ENCODE measurements at regions not wholly inside any gene's neighbourhood (a gene's known extent, or its start where the extent isn't known, plus 50 kb on each side); places are given as distances from the start of the nearest gene placed in this dataset.

DNA sequence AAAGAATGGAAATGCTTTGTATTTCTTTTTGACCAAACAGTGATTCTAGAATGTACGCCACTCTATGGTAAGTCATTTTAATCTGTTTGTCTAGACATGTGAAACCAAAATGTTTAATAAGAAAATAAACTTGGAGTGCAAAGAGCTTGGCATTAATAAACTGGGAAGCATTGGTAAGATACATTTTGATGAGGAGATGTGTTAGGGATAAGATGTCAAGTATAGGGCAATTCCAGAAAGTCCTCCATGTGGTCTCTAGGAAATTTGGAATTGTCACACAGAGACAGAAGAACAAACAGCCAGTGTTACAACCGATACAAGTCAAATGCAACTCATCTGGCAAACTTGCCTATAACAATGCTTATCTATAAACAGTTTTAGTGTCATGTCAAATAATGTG is 410.7 kb upstream of the SEMA3A start:
- Mint-ChIP-seq H3K27ac (no peak overlapping the region), H3K36me3 (ENCODE audit: low read depth) (no peaks in the 10 kb centered on the region), H3K27me3 (ENCODE audit: low read depth) (no peaks in the 10 kb centered on the region), H3K9me3 (peaks cover 11% of the 10 kb centered on the region), H3K4me3 (no peak overlapping the region), H3K4me1 (no peaks in the 10 kb centered on the region)
- TF ChIP-seq, protein P1, sequence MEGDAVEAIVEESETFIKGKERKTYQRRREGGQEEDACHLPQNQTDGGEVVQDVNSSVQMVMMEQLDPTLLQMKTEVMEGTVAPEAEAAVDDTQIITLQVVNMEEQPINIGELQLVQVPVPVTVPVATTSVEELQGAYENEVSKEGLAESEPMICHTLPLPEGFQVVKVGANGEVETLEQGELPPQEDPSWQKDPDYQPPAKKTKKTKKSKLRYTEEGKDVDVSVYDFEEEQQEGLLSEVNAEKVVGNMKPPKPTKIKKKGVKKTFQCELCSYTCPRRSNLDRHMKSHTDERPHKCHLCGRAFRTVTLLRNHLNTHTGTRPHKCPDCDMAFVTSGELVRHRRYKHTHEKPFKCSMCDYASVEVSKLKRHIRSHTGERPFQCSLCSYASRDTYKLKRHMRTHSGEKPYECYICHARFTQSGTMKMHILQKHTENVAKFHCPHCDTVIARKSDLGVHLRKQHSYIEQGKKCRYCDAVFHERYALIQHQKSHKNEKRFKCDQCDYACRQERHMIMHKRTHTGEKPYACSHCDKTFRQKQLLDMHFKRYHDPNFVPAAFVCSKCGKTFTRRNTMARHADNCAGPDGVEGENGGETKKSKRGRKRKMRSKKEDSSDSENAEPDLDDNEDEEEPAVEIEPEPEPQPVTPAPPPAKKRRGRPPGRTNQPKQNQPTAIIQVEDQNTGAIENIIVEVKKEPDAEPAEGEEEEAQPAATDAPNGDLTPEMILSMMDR (IDR thresholded peaks at IDR 0.05; ENCODE audit: unreplicated experiment in 3 of 3): no peak

GRCh38 chr7:84603545-84603944 is 409.0 kb upstream of the SEMA3A start:
- Mint-ChIP-seq H3K4me3 (no peak overlapping the region), H3K4me1 (no peaks in the 10 kb centered on the region), H3K9me3 (peaks cover 11% of the 10 kb centered on the region), H3K27ac (no peak overlapping the region), H3K36me3 (ENCODE audit: low read depth) (no peaks in the 10 kb centered on the region), H3K27me3 (ENCODE audit: low read depth) (no peaks in the 10 kb centered on the region)
- TF ChIP-seq, protein P1 (IDR thresholded peaks at IDR 0.05; ENCODE audit: unreplicated experiment in 3 of 3): no peak

DNA sequence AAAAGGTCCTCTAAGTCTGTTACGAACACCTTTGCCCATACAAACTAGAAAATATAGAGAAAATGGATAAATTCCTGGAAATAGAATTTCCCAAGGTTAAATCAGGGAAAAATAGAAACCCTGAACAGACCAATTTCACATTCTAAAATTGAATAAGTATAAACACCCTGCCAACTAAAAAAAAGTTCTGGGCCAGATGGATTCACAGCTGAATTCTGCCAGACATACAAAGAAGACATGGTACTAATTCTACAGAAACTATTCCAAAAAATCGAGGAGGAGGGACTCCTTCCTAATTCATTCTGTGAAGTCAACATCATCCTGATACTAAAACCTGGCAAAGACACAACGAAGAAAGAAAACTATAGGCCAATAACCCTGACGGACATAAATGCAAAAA is 400.4 kb upstream of the SEMA3A start:
- peaks cover 13% of the 10 kb centered on the region for H3K9me3 Mint-ChIP-seq
- TF ChIP-seq, protein P1 (IDR thresholded peaks at IDR 0.05; ENCODE audit: unreplicated experiment in 3 of 3): no peak
- H3K27me3 Mint-ChIP-seq (ENCODE audit: low read depth): no peaks in the 10 kb centered on the region
- H3K4me1 Mint-ChIP-seq: no peaks in the 10 kb centered on the region
- H3K27ac Mint-ChIP-seq: no peak overlapping the region
- H3K36me3 Mint-ChIP-seq (ENCODE audit: low read depth): no peaks in the 10 kb centered on the region
- no peak overlapping the region for H3K4me3 Mint-ChIP-seq

DNA sequence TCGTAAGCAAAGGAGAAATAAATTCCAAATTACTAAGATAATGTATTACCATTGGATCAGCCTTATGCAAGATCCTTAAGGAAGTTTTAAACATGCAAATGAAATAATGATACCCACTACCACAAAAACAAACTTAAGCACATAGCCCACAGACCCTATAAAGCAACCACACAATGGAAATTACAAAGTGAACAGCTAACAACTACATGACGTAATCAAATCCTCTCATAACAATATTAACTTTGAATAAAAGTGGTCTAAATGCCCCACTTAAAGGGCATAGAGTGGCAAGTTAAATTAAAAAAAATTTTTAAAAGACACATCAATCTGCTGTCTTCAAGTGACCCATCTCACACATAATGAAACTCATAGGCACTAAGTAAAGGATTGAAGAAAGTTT is 397.3 kb upstream of the SEMA3A start:
- TF ChIP-seq, protein P1 (IDR thresholded peaks at IDR 0.05; ENCODE audit: unreplicated experiment in 3 of 3): no peak
- H3K36me3 Mint-ChIP-seq (ENCODE audit: low read depth): no peaks in the 10 kb centered on the region
- no peaks in the 10 kb centered on the region for H3K27me3 Mint-ChIP-seq (ENCODE audit: low read depth)
- no peak overlapping the region for H3K4me3 Mint-ChIP-seq
- no peaks in the 10 kb centered on the region for H3K4me1 Mint-ChIP-seq
- H3K9me3 Mint-ChIP-seq: peaks cover 13% of the 10 kb centered on the region
- H3K27ac Mint-ChIP-seq: no peak overlapping the region

DNA sequence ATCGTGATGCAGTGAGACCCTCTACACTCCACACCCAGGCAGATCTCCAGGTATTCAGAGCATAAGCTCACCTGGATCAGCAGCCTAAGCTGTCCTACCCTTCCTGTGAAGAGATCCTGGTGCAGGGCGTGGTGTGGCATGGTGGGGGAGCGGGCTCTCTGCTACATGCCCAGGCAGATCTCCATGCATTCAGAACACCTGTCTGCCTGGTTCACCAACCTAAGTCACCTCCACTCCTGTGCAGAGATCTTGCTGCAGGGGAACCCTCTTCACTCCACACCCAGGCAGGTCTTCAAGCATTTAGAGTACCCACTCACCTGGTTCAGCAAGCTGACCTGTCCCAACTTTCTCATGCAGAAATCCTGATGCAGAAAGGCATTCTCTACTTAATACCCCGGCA is 394.4 kb upstream of the SEMA3A start:
- Mint-ChIP-seq H3K4me3 (no peak overlapping the region), H3K4me1 (no peaks in the 10 kb centered on the region), H3K36me3 (ENCODE audit: low read depth) (no peaks in the 10 kb centered on the region), H3K27ac (no peak overlapping the region), H3K9me3 (peaks cover 13% of the 10 kb centered on the region), H3K27me3 (ENCODE audit: low read depth) (no peaks in the 10 kb centered on the region)
- TF ChIP-seq, protein P1 (IDR thresholded peaks at IDR 0.05; ENCODE audit: unreplicated experiment in 3 of 3): no peak

GRCh38 chr7:84583331-84583730 is 388.7 kb upstream of the SEMA3A start:
- no peak overlapping the region for H3K4me3 Mint-ChIP-seq
- no peaks in the 10 kb centered on the region for H3K9me3 Mint-ChIP-seq
- no peaks in the 10 kb centered on the region for H3K27me3 Mint-ChIP-seq (ENCODE audit: low read depth)
- no peaks in the 10 kb centered on the region for H3K36me3 Mint-ChIP-seq (ENCODE audit: low read depth)
- no peak overlapping the region for H3K27ac Mint-ChIP-seq
- TF ChIP-seq, protein P1 (IDR thresholded peaks at IDR 0.05; ENCODE audit: unreplicated experiment in 3 of 3): no peak
- H3K4me1 Mint-ChIP-seq: no peaks in the 10 kb centered on the region

Measured in nephron (organoid).